WTC11 (cell line): ENCODE measurements at regions not wholly inside any gene's neighbourhood (a gene's known extent, or its start where the extent isn't known, plus 50 kb on each side); places are given as distances from the start of the nearest gene placed in this dataset.

Source experiments
- CTCF ChIP-seq: fragments of 200-600 bp; IDR thresholded peaks from 2 replicates; pipeline ENCODE4 v1.8.0; 2022; ENCODE audit warnings: antibody characterized with exemption
- ETV6 ChIP-seq: sonication (generic); formaldehyde crosslinking; IDR thresholded peaks from 2 replicates; pipeline ENCODE4 v1.8.1; 2022; ENCODE audit warnings: mild to moderate bottlenecking, missing genetic modification reagents
- GRHL2 ChIP-seq: fragments of 250-450 bp; sonication (Bioruptor Pico); IDR thresholded peaks from 2 replicates; pipeline ENCODE4 v1.8.0; 2022; ENCODE audit warnings: mild to moderate bottlenecking, moderate library complexity; ENCODE audit not compliant: insufficient replicate concordance, severe bottlenecking
- SP1 ChIP-seq: sonication (generic); formaldehyde crosslinking; conservative IDR thresholded peaks from 2 replicates; pipeline ENCODE4 v1.8.1; 2022; ENCODE audit warnings: missing genetic modification reagents
- ZNF121 ChIP-seq: sonication (generic); formaldehyde crosslinking; IDR thresholded peaks from 2 replicates; pipeline ENCODE4 v1.8.0; 2023; ENCODE audit warnings: missing genetic modification reagents

GRCh38 chr2:133756833-133757232 lies 188.6 kb upstream of the NCKAP5 start:
- TF ChIP-seq ETV6 (CRISPR knock-in tag) (no peak), CTCF (no peak), SP1 (CRISPR knock-in tag) (no peak), GRHL2 (CRISPR knock-in tag) (no peak), ZNF121 (CRISPR knock-in tag) (no peak)
